ENCODE measurements at regions not wholly inside any gene's neighbourhood (a gene's known extent, or its start where the extent isn't known, plus 50 kb on each side); places are given as distances from the start of the nearest gene placed in this dataset.

DNA sequence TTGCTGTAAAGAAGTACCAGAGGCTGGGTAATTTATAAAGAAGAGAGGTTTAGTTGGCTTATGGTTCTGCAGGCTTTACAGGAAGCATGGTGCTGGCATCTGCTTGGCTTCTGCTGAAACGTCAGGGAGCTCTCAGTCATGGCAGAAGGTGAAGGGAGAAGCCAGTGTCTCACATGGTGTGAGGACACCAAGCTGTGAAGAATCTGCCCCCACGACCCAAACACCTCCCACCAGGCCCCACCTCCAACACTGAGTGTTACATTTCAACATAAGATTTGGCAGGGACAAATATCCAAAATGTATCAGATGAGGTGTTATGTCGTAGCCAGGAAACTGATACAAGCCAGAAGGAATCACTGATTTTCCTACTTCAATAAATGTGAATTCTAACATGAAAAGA, 136.5 kb downstream of the CYSLTR2 start:
- no peak overlapping the region for H3K4me3 ChIP-seq (replicated peaks in 1 of 3; ENCODE audit: insufficient read depth in 1 of 3, low read depth in 2 of 3, low read length in 3 of 3)
- H3K27ac ChIP-seq (ENCODE audit: extremely low read length, insufficient read depth, low read length): no peak overlapping the region
- no peaks in the 10 kb centered on the region for H3K9me3 ChIP-seq (ENCODE audit: low read length)
- no peaks in the 10 kb centered on the region for H3K36me3 ChIP-seq (replicated peaks in 1 of 2; ENCODE audit: control insufficient read depth in 1 of 2, insufficient read depth in 2 of 2, low read length in 2 of 2)
- no peak for DNase-seq (ENCODE audit: low spot score)
- H3K4me2 ChIP-seq (ENCODE audit: low read depth, low read length): no peak overlapping the region
- intact Hi-C loops (cut with micrococcal nuclease; ENCODE audit: unreplicated experiment) (no loop called here), in situ Hi-C loops (cut with HindIII; ENCODE audit: extremely low pct_ligation_motif_present, low pct_unique_long_range_greater_than_20kb) (no loop called here)
- BruUV-seq (replicated peaks): no TSS peak
- POLR2A ChIA-PET: no interaction called here
- TF ChIP-seq ZNF224 (CRISPR knock-in tag; IDR thresholded peaks at IDR 0.05): no peak
- no peak for TF ChIP-seq U2AF1 (optimal IDR thresholded peaks at IDR 0.05; ENCODE audit: low read depth, low read length)
- TF ChIP-seq HNRNPUL1 (IDR thresholded peaks at IDR 0.05; ENCODE audit: low read depth, low read length): no peak
- no peak for TF ChIP-seq RBM39 (IDR thresholded peaks at IDR 0.05; ENCODE audit: low read depth, low read length, poor library complexity, severe bottlenecking)
- TF ChIP-seq HMG20A (CRISPR knock-in tag; IDR thresholded peaks at IDR 0.05; ENCODE audit: borderline replicate concordance): no peak
- no peak for TF ChIP-seq HOMEZ (CRISPR knock-in tag; IDR thresholded peaks at IDR 0.05; ENCODE audit: low read depth)
- TF ChIP-seq BCLAF1 (IDR thresholded peaks at IDR 0.05): no peak
- TF ChIP-seq MZF1 (CRISPR knock-in tag; IDR thresholded peaks at IDR 0.05; ENCODE audit: borderline replicate concordance): no peak
- TF ChIP-seq ARHGAP35 (CRISPR knock-in tag; IDR thresholded peaks at IDR 0.05; ENCODE audit: borderline replicate concordance): no peak
- no peak for TF ChIP-seq ZNF619 (CRISPR knock-in tag; IDR thresholded peaks at IDR 0.05)
- TF ChIP-seq GATAD2A (CRISPR knock-in tag; IDR thresholded peaks at IDR 0.05): no peak
- TF ChIP-seq ZNF670 (CRISPR knock-in tag; IDR thresholded peaks at IDR 0.05; ENCODE audit: borderline replicate concordance): no peak
- CTCF ChIA-PET (ENCODE audit: low intra/inter-chr PET ratio, low total read pairs): no interaction called here
- H3K79me2 ChIP-seq (ENCODE audit: insufficient read depth, low read length): no peaks in the 10 kb centered on the region
- H4K20me1 ChIP-seq (ENCODE audit: insufficient read depth, low read length): no peaks in the 10 kb centered on the region
- FAIRE-seq: no peak
- no peak overlapping the region for H3K9ac ChIP-seq (ENCODE audit: insufficient read depth, low read depth, low read length)
- H3K27me3 ChIP-seq (ENCODE audit: control insufficient read depth in 1 of 2, insufficient read depth in 2 of 2, low read length in 2 of 2): peaks cover 0 to 4% of the 10 kb centered on the region in 2 experiments; a peak in 1 of 5 replicates
- H2AFZ ChIP-seq (ENCODE audit: low read length): no peak overlapping the region
- no peaks in the 10 kb centered on the region for H3K4me1 ChIP-seq (ENCODE audit: insufficient read depth, low read length)
- WGBS (ENCODE audit: low lambda C conversion rate): 13% methylated on average over 3 of the region's 3 CpGs
- no peak for ATAC-seq

Measured in HepG2 (cell line).